Naive thymus-derived CD4-positive, alpha-beta T cell (primary cell): ENCODE measurements at regions not wholly inside any gene's neighbourhood (a gene's known extent, or its start where the extent isn't known, plus 50 kb on each side); places are given as distances from the start of the nearest gene placed in this dataset.
"Not testable (repeated sequence)": the region's sequence is repeated elsewhere in the genome, so short reads cannot be mapped to it uniquely, and the experiment has no call there.

Source experiments
- ATAC-seq: fragments of 150-1000 bp; cut with Tn5 transposase; 2 replicates; pipeline ENCODE4 v1.10.0; 2021; ENCODE audit warnings: mild to moderate bottlenecking, moderate library complexity
- CTCF ChIA-PET: fragments of 350-600 bp; sonication (Branson Sonifier 250); formaldehyde crosslinking; loops from one replicate; lab custom pipeline; 2021; ENCODE audit warnings: antibody characterized with exemption; lab: Charles Lee
- POLR2A ChIA-PET: fragments of 350-600 bp; sonication (Branson Sonifier 250); formaldehyde crosslinking; loops from one replicate; lab custom pipeline; 2021; ENCODE audit warnings: antibody characterized with exemption, inconsistent platforms; lab: Charles Lee
- DNase-seq, 9 donors: peaks; one replicate each; pipeline versions ENCODE4 v3.0.0 to v3.0.0-alpha.2; 2020 to 2022; ENCODE audit warnings: mixed read lengths in 1 of 9
- H3K27ac ChIP-seq: one replicate; pipeline ENCODE4 v1.7.0; 2013; ENCODE audit warnings: mild to moderate bottlenecking, low read depth, low read length, moderate library complexity
- H3K27me3 ChIP-seq, 2 donors: one replicate each; pipeline ENCODE4 v1.7.0; 2013; ENCODE audit warnings: low read length in 2 of 2, mild to moderate bottlenecking in 2 of 2, moderate library complexity in 2 of 2; ENCODE audit not compliant: control insufficient read depth in 2 of 2, insufficient read depth in 2 of 2
- H3K36me3 ChIP-seq, 3 experiments: 1 replicate in 2 of 3; 2 replicates in 1 of 3; pipeline ENCODE4 v1.7.0; 2013; ENCODE audit warnings: low read length in 3 of 3, mild to moderate bottlenecking in 3 of 3, moderate library complexity in 1 of 3; ENCODE audit not compliant: insufficient read depth in 3 of 3, control insufficient read depth in 2 of 3
- H3K4me1 ChIP-seq, 2 donors: one replicate each; pipeline ENCODE4 v1.7.0; 2013; ENCODE audit warnings: low read length in 2 of 2, mild to moderate bottlenecking in 2 of 2, moderate library complexity in 1 of 2; ENCODE audit not compliant: control insufficient read depth in 2 of 2, insufficient read depth in 2 of 2
- H3K4me3 ChIP-seq: 2 replicates; pipeline ENCODE4 v1.7.0; 2013; ENCODE audit warnings: mild to moderate bottlenecking, low read length
- H3K9me3 ChIP-seq, 3 experiments: 1 replicate in 2 of 3; 2 replicates in 1 of 3; pipeline ENCODE4 v1.7.0; 2013; ENCODE audit warnings: low read length in 3 of 3; ENCODE audit not compliant: control insufficient read depth in 2 of 3
- H3K27ac Mint-ChIP-seq, 9 donors: one replicate each; pipeline ENCODE4 v1.8.0; 2020 to 2022; ENCODE audit warnings: mixed read lengths in 9 of 9, mild to moderate bottlenecking in 8 of 9, moderate library complexity in 5 of 9, inconsistent platforms in 2 of 9
- H3K27me3 Mint-ChIP-seq, 5 donors: one replicate each; pipeline ENCODE4 v1.8.0; 2021 to 2022; ENCODE audit warnings: mixed read lengths in 5 of 5, mild to moderate bottlenecking in 1 of 5
- H3K36me3 Mint-ChIP-seq, 5 donors: one replicate each; pipeline ENCODE4 v1.8.0; 2020 to 2022; ENCODE audit warnings: mixed read lengths in 5 of 5, mild to moderate bottlenecking in 3 of 5, inconsistent platforms in 1 of 5
- H3K4me1 Mint-ChIP-seq, 7 donors: one replicate each; pipeline ENCODE4 v1.8.0; 2020 to 2022; ENCODE audit warnings: mixed read lengths in 7 of 7, mild to moderate bottlenecking in 3 of 7, inconsistent platforms in 1 of 7
- H3K4me3 Mint-ChIP-seq, 10 donors: one replicate each; pipeline ENCODE4 v1.8.0; 2020 to 2022; ENCODE audit warnings: mild to moderate bottlenecking in 10 of 10, mixed read lengths in 10 of 10, moderate library complexity in 6 of 10, inconsistent platforms in 2 of 10
- H3K9me3 Mint-ChIP-seq, 11 donors: one replicate each; pipeline ENCODE4 v1.8.0; 2020 to 2022; ENCODE audit warnings: mixed read lengths in 11 of 11, mild to moderate bottlenecking in 4 of 11, inconsistent platforms in 1 of 11, moderate library complexity in 1 of 11
- intact Hi-C, 2 donors: fragments of 100-400 bp; cut with micrococcal nuclease; formaldehyde crosslinking; loops; one replicate each; pipeline ENCODE4 v1.15.1; 2023

DNA sequence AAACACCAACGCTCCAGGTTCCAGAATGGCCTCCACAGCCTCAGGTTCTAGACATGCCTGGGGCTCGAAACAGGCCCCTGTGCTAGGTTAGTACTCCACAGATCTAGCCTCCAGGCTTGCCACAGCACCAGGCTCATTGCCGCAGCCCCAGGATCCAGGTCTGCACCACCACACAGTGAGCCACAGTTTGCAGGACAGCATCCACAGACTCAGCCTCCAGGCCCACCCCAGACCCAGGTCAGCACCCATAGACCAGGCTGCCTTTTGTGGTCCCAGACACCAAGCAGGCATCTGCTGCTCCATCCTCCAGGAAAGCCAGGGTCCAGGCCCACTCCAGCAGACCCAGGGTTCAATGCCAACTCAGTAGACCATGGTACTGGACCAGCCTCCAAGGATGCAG is 132.3 kb upstream of the VSTM2A start:
- ATAC-seq (no peak), DNase-seq (no peak)
- H3K4me3 ChIP-seq: no peak overlapping the region
- ChIA-PET CTCF (no interaction called here), POLR2A (no interaction called here)
- intact Hi-C loops: no loop called here
- H3K36me3 ChIP-seq: no peaks in the 10 kb centered on the region
- H3K27ac ChIP-seq: no peak overlapping the region
- Mint-ChIP-seq H3K27me3 (no peaks in the 10 kb centered on the region), H3K4me1 (peaks cover 0 to 1% (median 0%) of the 10 kb centered on the region in 7 donors), H3K27ac (no peak overlapping the region), H3K36me3 (no peaks in the 10 kb centered on the region), H3K4me3 (no peak overlapping the region), H3K9me3 (peaks cover 1 to 38% (median 25%) of the 10 kb centered on the region in 11 donors)
- no peaks in the 10 kb centered on the region for H3K4me1 ChIP-seq
- H3K9me3 ChIP-seq: peaks cover 0 to 6% (median 0%) of the 10 kb centered on the region in 3 experiments
- no peaks in the 10 kb centered on the region for H3K27me3 ChIP-seq

DNA sequence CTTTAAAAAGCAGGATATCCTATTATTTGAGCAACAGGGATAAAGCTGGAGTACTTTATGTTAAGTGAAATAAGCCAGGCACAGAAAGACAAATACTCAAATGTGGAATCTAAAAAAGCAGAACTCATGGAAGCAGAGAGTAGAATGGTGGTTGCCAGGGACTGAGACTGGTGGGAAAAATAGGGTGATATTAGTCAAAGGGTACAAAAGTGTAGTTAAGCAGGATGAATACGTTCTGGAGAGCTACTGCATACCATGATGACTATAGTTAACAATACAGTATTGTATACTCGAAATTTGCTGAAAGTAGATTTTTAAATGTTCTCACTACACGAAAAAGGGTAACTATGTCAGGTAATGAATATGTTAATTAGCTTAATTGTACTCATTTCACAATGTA is 125.5 kb upstream of the VSTM2A start:
- Mint-ChIP-seq H3K36me3 (no peaks in the 10 kb centered on the region), H3K27me3 (no peaks in the 10 kb centered on the region), H3K9me3 (peaks cover 2 to 29% (median 14%) of the 10 kb centered on the region in 11 donors), H3K4me1 (no peaks in the 10 kb centered on the region), H3K27ac (no peak overlapping the region), H3K4me3 (no peak overlapping the region)
- no peak for ATAC-seq
- ChIA-PET CTCF (no interaction called here), POLR2A (no interaction called here)
- Histone ChIP-seq H3K9me3 (peaks cover 0 to 8% (median 0%) of the 10 kb centered on the region in 3 experiments), H3K4me1 (no peaks in the 10 kb centered on the region), H3K36me3 (no peaks in the 10 kb centered on the region), H3K27ac (no peak overlapping the region), H3K4me3 (no peak overlapping the region), H3K27me3 (no peaks in the 10 kb centered on the region)
- intact Hi-C loops: no loop called here
- no peak for DNase-seq

DNA sequence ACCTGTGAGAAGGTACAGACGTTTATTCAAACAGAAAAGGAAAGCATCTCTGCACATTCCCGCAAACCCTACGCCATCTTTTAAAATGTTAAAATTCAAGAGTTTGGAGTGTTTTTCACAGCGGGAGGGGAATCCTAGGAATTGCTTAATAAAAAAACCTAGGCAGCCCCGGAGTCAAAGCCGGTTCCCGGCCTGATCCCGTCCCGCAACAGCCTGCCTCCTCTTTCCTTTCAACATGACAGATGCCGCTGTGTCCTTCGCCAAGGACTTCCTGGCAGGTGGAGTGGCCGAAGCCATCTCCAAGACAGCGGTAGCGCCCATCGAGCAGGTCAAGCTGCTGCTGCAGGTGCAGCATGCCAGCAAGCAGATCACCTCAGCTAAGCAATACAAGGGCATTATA is 123.0 kb upstream of the VSTM2A start:
- Histone ChIP-seq H3K36me3 (no peaks in the 10 kb centered on the region), H3K4me3 (no peak overlapping the region), H3K27me3 (no peaks in the 10 kb centered on the region), H3K4me1 (no peaks in the 10 kb centered on the region), H3K9me3 (peaks cover 0 to 8% (median 0%) of the 10 kb centered on the region in 3 experiments), H3K27ac (no peak overlapping the region)
- no peak for ATAC-seq
- Mint-ChIP-seq H3K36me3 (no peaks in the 10 kb centered on the region), H3K9me3 (peaks cover 0 to 36% (median 5%) of the 10 kb centered on the region in 11 donors), H3K4me3 (no peak overlapping the region), H3K27me3 (no peaks in the 10 kb centered on the region), H3K27ac (no peak overlapping the region), H3K4me1 (no peaks in the 10 kb centered on the region)
- DNase-seq: no peak
- CTCF ChIA-PET: no interaction called here
- intact Hi-C loops: no loop called here
- POLR2A ChIA-PET: no interaction called here

DNA sequence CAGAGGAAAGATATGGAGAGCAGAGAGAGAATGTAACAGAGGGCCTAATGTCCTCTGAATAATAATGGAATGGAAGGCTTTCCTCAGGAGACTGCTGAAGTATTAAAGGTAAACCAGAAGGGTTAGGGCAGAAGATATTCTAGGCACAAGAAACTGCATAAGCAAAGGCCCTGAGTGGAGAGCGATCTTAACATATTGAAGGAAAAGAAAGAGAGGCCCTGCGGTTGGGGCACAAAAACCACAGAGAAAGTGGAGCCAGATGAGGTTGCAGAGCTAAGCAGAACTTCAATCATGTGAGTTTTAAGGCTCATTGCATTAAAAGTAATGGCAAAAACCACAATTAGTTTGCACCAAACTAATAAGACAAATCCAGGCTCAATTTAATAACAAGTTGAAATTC is 115.8 kb upstream of the VSTM2A start:
- H3K9me3 ChIP-seq: no peaks in the 10 kb centered on the region
- H3K36me3 Mint-ChIP-seq: peaks cover 0 to 6% (median 0%) of the 10 kb centered on the region in 5 donors
- no peaks in the 10 kb centered on the region for H3K4me1 Mint-ChIP-seq
- H3K27me3 ChIP-seq: no peaks in the 10 kb centered on the region
- no peak overlapping the region for H3K4me3 ChIP-seq
- H3K36me3 ChIP-seq: no peaks in the 10 kb centered on the region
- no peak overlapping the region for H3K27ac ChIP-seq
- no peak overlapping the region for H3K4me3 Mint-ChIP-seq
- H3K27me3 Mint-ChIP-seq: no peaks in the 10 kb centered on the region
- intact Hi-C loops: no loop called here
- ATAC-seq: no peak
- ChIA-PET POLR2A (no interaction called here), CTCF (no interaction called here)
- H3K27ac Mint-ChIP-seq: no peak overlapping the region
- H3K4me1 ChIP-seq: no peaks in the 10 kb centered on the region
- peaks cover 0 to 37% (median 14%) of the 10 kb centered on the region in 11 donors for H3K9me3 Mint-ChIP-seq
- no peak for DNase-seq

DNA sequence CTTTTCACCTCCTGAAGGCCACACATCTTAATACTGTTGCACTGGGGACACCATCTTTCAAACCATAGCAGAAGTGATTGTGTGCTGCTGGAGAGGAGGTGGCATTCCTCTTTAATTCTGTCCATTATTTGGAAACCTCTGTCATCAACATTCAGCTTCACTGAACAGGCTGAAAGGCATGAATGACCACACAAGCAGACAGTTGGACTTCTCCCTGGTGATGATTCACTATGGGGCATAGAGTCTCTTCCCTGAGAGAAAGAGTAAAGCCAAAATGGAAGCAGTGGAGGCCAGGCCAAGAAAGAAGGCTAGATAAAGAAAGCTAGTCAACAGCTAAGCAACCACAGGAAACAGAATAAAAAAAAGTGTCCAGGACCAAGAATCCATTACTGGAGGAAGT is 113.1 kb upstream of the VSTM2A start:
- H3K27ac ChIP-seq: no peak overlapping the region
- no peaks in the 10 kb centered on the region for H3K4me1 ChIP-seq
- Mint-ChIP-seq H3K9me3 (peaks cover 0 to 29% (median 14%) of the 10 kb centered on the region in 11 donors), H3K4me1 (no peaks in the 10 kb centered on the region), H3K36me3 (peaks cover 0 to 6% (median 0%) of the 10 kb centered on the region in 5 donors), H3K27me3 (no peaks in the 10 kb centered on the region), H3K4me3 (no peak overlapping the region), H3K27ac (no peak overlapping the region)
- intact Hi-C loops: no loop called here
- no peak for ATAC-seq
- no peak for DNase-seq
- no peaks in the 10 kb centered on the region for H3K9me3 ChIP-seq
- ChIA-PET POLR2A (no interaction called here), CTCF (no interaction called here)
- H3K27me3 ChIP-seq: no peaks in the 10 kb centered on the region
- H3K4me3 ChIP-seq: no peak overlapping the region
- H3K36me3 ChIP-seq: no peaks in the 10 kb centered on the region

DNA sequence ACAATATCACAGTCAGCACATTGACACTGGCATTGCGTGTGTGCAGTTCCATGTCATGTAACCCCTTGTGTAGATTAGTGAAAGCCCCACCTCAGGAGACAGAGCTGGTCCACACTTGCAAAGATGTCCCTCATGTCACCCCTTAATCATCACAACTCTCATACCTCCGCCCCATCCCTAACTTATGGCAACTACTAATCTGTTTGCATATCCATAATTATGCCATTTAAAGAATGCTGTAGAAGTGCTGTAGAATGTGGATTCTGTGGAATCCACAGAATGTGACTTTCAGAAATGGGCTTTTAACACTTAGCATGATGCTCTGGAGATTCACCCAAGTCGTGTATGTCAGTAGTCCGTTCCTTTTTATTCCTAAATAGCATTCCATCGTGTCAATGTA is 102.8 kb upstream of the VSTM2A start:
- POLR2A ChIA-PET: no interaction called here
- H3K36me3 Mint-ChIP-seq: no peaks in the 10 kb centered on the region
- peaks cover 2 to 40% (median 18%) of the 10 kb centered on the region in 11 donors for H3K9me3 Mint-ChIP-seq
- Histone ChIP-seq H3K36me3 (no peaks in the 10 kb centered on the region), H3K4me3 (no peak overlapping the region), H3K4me1 (no peaks in the 10 kb centered on the region), H3K9me3 (no peaks in the 10 kb centered on the region), H3K27ac (no peak overlapping the region), H3K27me3 (no peaks in the 10 kb centered on the region)
- H3K4me3 Mint-ChIP-seq: no peak overlapping the region
- H3K27me3 Mint-ChIP-seq: no peaks in the 10 kb centered on the region
- no peaks in the 10 kb centered on the region for H3K4me1 Mint-ChIP-seq
- ATAC-seq: no peak
- no peak overlapping the region for H3K27ac Mint-ChIP-seq
- no peak for DNase-seq
- CTCF ChIA-PET: no interaction called here
- intact Hi-C loops: no loop called here

DNA sequence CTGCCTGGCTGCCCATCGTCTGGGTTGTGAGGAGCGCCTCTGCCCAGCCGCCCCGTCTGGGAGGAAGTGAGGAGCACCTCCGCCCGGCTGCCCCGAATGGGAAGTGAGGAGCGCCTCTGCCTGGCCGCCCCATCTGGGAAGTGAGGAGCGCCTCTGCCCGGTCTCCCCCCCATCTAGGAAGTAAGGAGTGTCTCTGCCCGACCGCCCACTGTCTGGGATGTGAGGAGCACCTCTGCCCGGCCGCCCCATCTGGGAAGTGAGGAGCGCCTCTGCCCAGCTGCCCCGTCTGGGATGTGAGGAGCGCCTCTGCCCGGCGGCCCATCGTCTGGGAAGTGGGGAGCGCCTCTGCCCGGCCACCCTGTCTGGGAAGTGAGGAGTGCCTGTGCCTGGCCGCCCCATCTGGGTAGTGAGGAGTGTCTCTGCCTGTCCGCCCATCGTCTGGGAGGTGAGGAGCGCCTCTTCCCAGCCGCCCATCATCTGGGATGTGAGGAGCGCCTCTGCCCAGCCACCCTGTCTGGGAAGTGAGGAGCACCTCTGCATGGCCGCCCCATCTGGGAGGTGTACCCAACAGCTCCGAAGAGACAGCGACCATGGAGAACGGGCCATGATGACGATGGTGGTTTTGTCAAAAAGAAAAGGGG is 98.0 kb upstream of the VSTM2A start:
- H3K36me3 Mint-ChIP-seq, H3K4me3 Mint-ChIP-seq, ATAC-seq, H3K4me1 Mint-ChIP-seq, H3K4me1 ChIP-seq, H3K27me3 Mint-ChIP-seq, H3K9me3 ChIP-seq, CTCF ChIA-PET, H3K36me3 ChIP-seq, H3K27ac Mint-ChIP-seq, intact Hi-C loops, H3K27me3 ChIP-seq, POLR2A ChIA-PET, DNase-seq, H3K27ac ChIP-seq, H3K4me3 ChIP-seq: not testable (repeated sequence)
- H3K9me3 Mint-ChIP-seq: peaks cover under 1 to 40% (median 11%) of the 10 kb centered on the region in 11 donors
